ENCODE measurements at regions not wholly inside any gene's neighbourhood (a gene's known extent, or its start where the extent isn't known, plus 50 kb on each side); places are given as distances from the start of the nearest gene placed in this dataset.

DNA sequence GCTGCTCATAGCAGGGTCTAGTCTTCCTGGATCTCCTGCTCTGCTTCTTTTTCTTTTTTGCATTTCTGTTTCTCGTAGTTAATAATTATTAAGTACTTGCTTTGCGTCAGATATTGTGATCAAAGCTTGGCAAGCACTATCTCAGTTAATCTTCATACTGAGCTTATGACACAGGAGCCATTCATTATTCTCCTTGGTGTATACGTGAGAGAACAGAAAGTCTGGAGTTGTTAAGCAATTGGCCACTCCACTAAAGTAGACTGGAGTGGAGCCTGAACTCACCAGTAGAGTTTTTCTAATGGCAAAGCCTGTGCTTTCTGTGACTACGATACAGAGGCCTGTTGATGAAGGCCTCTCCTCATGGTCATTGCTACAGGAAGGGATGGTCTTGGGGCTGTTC, 285.9 kb downstream of the RFC3 start:
- no peak overlapping the region for H3K14ac ChIP-seq (ENCODE audit: insufficient read depth, low read length)
- H3K79me1 ChIP-seq (ENCODE audit: insufficient read depth, low read depth, low read length, poor library complexity, severe bottlenecking) = no peaks in the 10 kb centered on the region
- DNase-seq = no peak
- no peak overlapping the region for H3K27ac ChIP-seq (ENCODE audit: insufficient read length, low read depth, low read length)
- no peak overlapping the region for H2BK12ac ChIP-seq (ENCODE audit: insufficient read length, low read depth, low read length)
- H4K91ac ChIP-seq (ENCODE audit: insufficient read length, low read depth, low read length) = no peak overlapping the region
- H2BK20ac ChIP-seq (ENCODE audit: low read depth, low read length, poor library complexity, severe bottlenecking) = no peak overlapping the region
- no peaks in the 10 kb centered on the region for H3K9me3 ChIP-seq (ENCODE audit: control insufficient read depth, low read depth, low read length)
- H2BK15ac ChIP-seq (ENCODE audit: low read depth, low read length) = no peak overlapping the region
- H3K4ac ChIP-seq (ENCODE audit: low read depth, low read length) = no peak overlapping the region
- Mint-ChIP-seq H3K27ac (no peak overlapping the region), H3K36me3 (ENCODE audit: insufficient read depth in 1 of 3, low read depth in 3 of 3) (peaks cover under 1 to 3% (median 2%) of the 10 kb centered on the region in 3 experiments; a peak in 4 of 7 replicates), H3K9me3 (no peaks in the 10 kb centered on the region), H3K27me3 (ENCODE audit: low read depth) (no peaks in the 10 kb centered on the region), H3K4me3 (no peak overlapping the region), H3K4me1 (no peaks in the 10 kb centered on the region)
- no peak overlapping the region for H3K9ac ChIP-seq (ENCODE audit: extremely low read depth, insufficient read length, low read length)
- no peak overlapping the region for H3K56ac ChIP-seq (ENCODE audit: insufficient read length, low read depth, low read length)
- H3K79me2 ChIP-seq (ENCODE audit: insufficient read depth, low read length) = no peaks in the 10 kb centered on the region
- no peak overlapping the region for H3K18ac ChIP-seq (ENCODE audit: insufficient read length, low read depth, low read length)
- H2AFZ ChIP-seq (ENCODE audit: low read length) = no peak overlapping the region
- no peak overlapping the region for H2BK120ac ChIP-seq (ENCODE audit: low read depth, low read length, poor library complexity, severe bottlenecking)
- H3K4me1 ChIP-seq (ENCODE audit: insufficient read depth, low read length) = no peaks in the 10 kb centered on the region
- H2AK5ac ChIP-seq (ENCODE audit: insufficient read length, low read length) = no peak overlapping the region
- no peak overlapping the region for H4K8ac ChIP-seq (replicated peaks; ENCODE audit: insufficient read length, low read depth, low read length)
- H3K23ac ChIP-seq (ENCODE audit: insufficient read length, low read depth, low read length) = no peak overlapping the region
- no peak overlapping the region for H3T11ph ChIP-seq (ENCODE audit: low read length)
- no peak overlapping the region for H4K5ac ChIP-seq (ENCODE audit: insufficient read length, low read depth, low read length)
- no peak overlapping the region for H2BK5ac ChIP-seq (ENCODE audit: insufficient read length, low read length)
- no peaks in the 10 kb centered on the region for H3K23me2 ChIP-seq (ENCODE audit: insufficient read length, low read depth, low read length, poor library complexity, severe bottlenecking)
- no CpG with 5 or more reads among the region's 4 CpGs for WGBS (ENCODE audit: extremely low coverage, insufficient read length, low lambda C conversion rate)
- H3K27me3 ChIP-seq (ENCODE audit: insufficient read depth, low read length) = no peaks in the 10 kb centered on the region
- TF ChIP-seq, protein P1, sequence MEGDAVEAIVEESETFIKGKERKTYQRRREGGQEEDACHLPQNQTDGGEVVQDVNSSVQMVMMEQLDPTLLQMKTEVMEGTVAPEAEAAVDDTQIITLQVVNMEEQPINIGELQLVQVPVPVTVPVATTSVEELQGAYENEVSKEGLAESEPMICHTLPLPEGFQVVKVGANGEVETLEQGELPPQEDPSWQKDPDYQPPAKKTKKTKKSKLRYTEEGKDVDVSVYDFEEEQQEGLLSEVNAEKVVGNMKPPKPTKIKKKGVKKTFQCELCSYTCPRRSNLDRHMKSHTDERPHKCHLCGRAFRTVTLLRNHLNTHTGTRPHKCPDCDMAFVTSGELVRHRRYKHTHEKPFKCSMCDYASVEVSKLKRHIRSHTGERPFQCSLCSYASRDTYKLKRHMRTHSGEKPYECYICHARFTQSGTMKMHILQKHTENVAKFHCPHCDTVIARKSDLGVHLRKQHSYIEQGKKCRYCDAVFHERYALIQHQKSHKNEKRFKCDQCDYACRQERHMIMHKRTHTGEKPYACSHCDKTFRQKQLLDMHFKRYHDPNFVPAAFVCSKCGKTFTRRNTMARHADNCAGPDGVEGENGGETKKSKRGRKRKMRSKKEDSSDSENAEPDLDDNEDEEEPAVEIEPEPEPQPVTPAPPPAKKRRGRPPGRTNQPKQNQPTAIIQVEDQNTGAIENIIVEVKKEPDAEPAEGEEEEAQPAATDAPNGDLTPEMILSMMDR (conservative IDR thresholded peaks at IDR 0.05) = no peak
- H4K20me1 ChIP-seq (ENCODE audit: control insufficient read depth, insufficient read depth, insufficient read length) = no peaks in the 10 kb centered on the region
- H3K4me2 ChIP-seq (ENCODE audit: insufficient read depth, insufficient read length, low read length) = no peak overlapping the region

All from H9 (cell line).